HepG2 (cell line): ENCODE measurements at regions not wholly inside any gene's neighbourhood (a gene's known extent, or its start where the extent isn't known, plus 50 kb on each side); places are given as distances from the start of the nearest gene placed in this dataset.

Source experiments
- ATF6 ChIP-seq: sonication (generic); formaldehyde crosslinking; conservative IDR thresholded peaks from 2 replicates; pipeline ENCODE4 v1.4.0; 2020; ENCODE audit warnings: missing genetic modification reagents
- CTCF ChIP-seq: sonication (generic); formaldehyde crosslinking; IDR thresholded peaks from 2 replicates; pipeline ENCODE4 v1.5.0; 2020; ENCODE audit warnings: mild to moderate bottlenecking, missing genetic modification reagents, moderate library complexity
- EP300 ChIP-seq, 3 experiments: sonication (generic) in 1 of 3; formaldehyde crosslinking in 1 of 3; IDR thresholded peaks; 2 replicates each; pipeline versions ENCODE4 v1.5.1 to v1.6.1; 2011 to 2020; ENCODE audit warnings: low read depth in 2 of 3, low read length in 2 of 3, borderline replicate concordance in 1 of 3, improper control_type of control experiment in 1 of 3, mild to moderate bottlenecking in 1 of 3, missing genetic modification reagents in 1 of 3, moderate library complexity in 1 of 3
- EZH2 ChIP-seq: conservative IDR thresholded peaks from 2 replicates; pipeline ENCODE4 v1.6.1; 2012; ENCODE audit warnings: mild to moderate bottlenecking, low read depth, low read length, moderate library complexity
- FOSL2 ChIP-seq: sonication (generic); formaldehyde crosslinking; IDR thresholded peaks from 2 replicates; pipeline ENCODE4 v1.4.0; 2020; ENCODE audit warnings: missing genetic modification reagents
- GATAD2A ChIP-seq: IDR thresholded peaks from 2 replicates; pipeline ENCODE4 v1.6.1; 2016
- GLMP ChIP-seq: sonication (generic); formaldehyde crosslinking; IDR thresholded peaks from 2 replicates; pipeline ENCODE4 v1.9.0; 2021; ENCODE audit warnings: missing genetic modification reagents, mild to moderate bottlenecking, borderline replicate concordance
- KDM1A ChIP-seq: IDR thresholded peaks from 2 replicates; pipeline ENCODE4 v1.6.1; 2016; ENCODE audit warnings: missing compliant biosample characterization
- MAFK ChIP-seq, 2 experiments: IDR thresholded peaks in 1 of 2; conservative IDR thresholded peaks in 1 of 2; 2 replicates each; pipeline ENCODE4 v1.6.1; 2011; ENCODE audit warnings: improper control_type of control experiment in 2 of 2, low read length in 2 of 2
- NFIC ChIP-seq: IDR thresholded peaks from 2 replicates; pipeline ENCODE4 v1.6.1; 2012; ENCODE audit warnings: mild to moderate bottlenecking, low read length, inconsistent platforms
- RAD51 ChIP-seq: fragments of 450-650 bp; IDR thresholded peaks from 2 replicates; pipeline ENCODE4 v1.6.1; 2016; ENCODE audit warnings: borderline replicate concordance

- no peak for TF ChIP-seq GLMP
- no peak for TF ChIP-seq FOSL2 (CRISPR knock-in tag)
- TF ChIP-seq NFIC, result no peak
- TF ChIP-seq EP300 (IDR thresholded peaks at IDR 0.05; ENCODE audit: low read depth in 2 of 2, low read length in 2 of 2), result no peak
- TF ChIP-seq EP300 (CRISPR knock-in tag; IDR thresholded peaks at IDR 0.05; ENCODE audit: borderline replicate concordance), result no peak
- no peak for TF ChIP-seq CTCF
- TF ChIP-seq GATAD2A (CRISPR knock-in tag), result no peak
- TF ChIP-seq EZH2, result no peak
- TF ChIP-seq RAD51, result no peak
- TF ChIP-seq ATF6 (CRISPR knock-in tag), result no peak
- TF ChIP-seq KDM1A (CRISPR knock-in tag), result no peak
- no peak for TF ChIP-seq MAFK (conservative IDR thresholded peaks at IDR 0.05 in 1 of 2, IDR thresholded peaks at IDR 0.05 in 1 of 2; ENCODE audit: low read length in 2 of 2)
Measured at GRCh38 chr2:187228986-187229385, 219.1 kb downstream of the CALCRL start.
